NT2/D1 (cell line): ENCODE measurements at regions not wholly inside any gene's neighbourhood (a gene's known extent, or its start where the extent isn't known, plus 50 kb on each side); places are given as distances from the start of the nearest gene placed in this dataset.

Experiments used
- DNase-seq: peaks from one replicate; pipeline ENCODE4 v3.0.0-alpha.2; 2011; ENCODE audit warnings: low read depth, low spot score
- H3K27me3 ChIP-seq: 2 replicates; pipeline ENCODE4 v1.6.0; 2011; ENCODE audit warnings: mild to moderate bottlenecking; ENCODE audit not compliant: insufficient read length, insufficient read depth
- H3K36me3 ChIP-seq: 2 replicates; pipeline ENCODE4 v1.6.1; 2011; ENCODE audit warnings: mild to moderate bottlenecking, low read length, mixed read lengths; ENCODE audit not compliant: insufficient read depth, insufficient read length
- H3K4me1 ChIP-seq: 2 replicates; pipeline ENCODE4 v1.5.1; 2011; ENCODE audit not compliant: insufficient read depth, insufficient read length
- H3K4me3 ChIP-seq: 2 replicates; pipeline ENCODE4 v1.5.1; 2011; ENCODE audit warnings: low read depth; ENCODE audit not compliant: insufficient read length
- H3K9ac ChIP-seq: 2 replicates; pipeline ENCODE4 v1.6.0; 2011; ENCODE audit warnings: low read depth; ENCODE audit not compliant: insufficient read length
- H3K9me3 ChIP-seq: 2 replicates; pipeline ENCODE4 v1.5.1; 2011; ENCODE audit warnings: mild to moderate bottlenecking, low read length; ENCODE audit not compliant: insufficient read depth
- SUZ12 ChIP-seq: IDR thresholded peaks from 2 replicates; pipeline ENCODE4 v1.6.1; 2011; ENCODE audit not compliant: insufficient read length, insufficient read depth; ENCODE audit errors: extremely low read depth
- YY1 ChIP-seq: IDR thresholded peaks from 2 replicates; pipeline ENCODE4 v1.6.1; 2011; ENCODE audit not compliant: insufficient read length, insufficient read depth
- ZNF274 ChIP-seq: IDR thresholded peaks from 2 replicates; pipeline ENCODE4 v1.6.1; 2011; ENCODE audit warnings: mild to moderate bottlenecking, low read depth, low read length

DNA sequence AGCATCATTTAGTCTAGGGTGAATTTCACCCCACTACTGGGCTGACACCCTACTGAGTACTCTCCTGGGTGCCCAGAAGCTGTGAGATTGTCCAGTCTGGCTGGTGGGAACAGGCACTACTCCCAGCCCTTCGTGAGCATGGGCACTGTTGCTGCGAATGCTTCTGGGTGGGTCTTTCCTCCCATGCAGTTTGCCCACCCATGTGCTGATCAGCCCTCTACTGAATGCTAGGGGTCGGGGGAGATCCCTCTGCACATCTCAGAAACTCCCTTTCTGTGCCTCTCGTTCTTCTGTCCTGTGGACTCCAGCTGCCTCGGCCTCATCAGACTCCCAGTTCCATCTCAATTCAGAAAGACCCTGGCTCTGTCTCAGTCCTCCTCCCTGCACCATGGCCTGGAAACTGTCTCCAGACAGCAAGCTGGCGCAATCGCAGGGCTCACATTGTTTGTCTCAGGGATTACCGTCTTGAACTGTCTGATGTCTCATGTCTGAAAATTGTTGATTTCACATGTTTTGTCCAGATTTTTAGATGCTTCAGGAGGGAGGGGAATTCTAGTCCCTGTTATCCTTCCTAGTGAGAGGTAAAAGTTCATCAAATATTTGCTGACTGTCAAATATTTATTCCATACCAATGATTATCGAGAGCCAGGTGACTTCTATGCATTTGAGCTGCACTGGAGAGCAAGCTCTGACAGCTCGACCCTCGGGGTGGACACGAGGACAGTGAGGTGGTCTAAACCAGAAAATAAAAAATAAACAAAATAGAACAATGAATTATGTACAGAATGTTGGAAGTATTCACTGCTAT is 316.6 kb upstream of the RTL1 start:
- no peak overlapping the region for H3K4me3 ChIP-seq
- H3K9me3 ChIP-seq: no peaks in the 10 kb centered on the region; the same call in 1 of the 2 replicates
- H3K27me3 ChIP-seq: no peaks in the 10 kb centered on the region
- no peak for TF ChIP-seq YY1
- TF ChIP-seq SUZ12: no peak
- TF ChIP-seq ZNF274: no peak
- H3K9ac ChIP-seq: no peak overlapping the region
- peaks cover 10% of the 10 kb centered on the region for H3K4me1 ChIP-seq
- no peak for DNase-seq
- no peaks in the 10 kb centered on the region for H3K36me3 ChIP-seq

DNA sequence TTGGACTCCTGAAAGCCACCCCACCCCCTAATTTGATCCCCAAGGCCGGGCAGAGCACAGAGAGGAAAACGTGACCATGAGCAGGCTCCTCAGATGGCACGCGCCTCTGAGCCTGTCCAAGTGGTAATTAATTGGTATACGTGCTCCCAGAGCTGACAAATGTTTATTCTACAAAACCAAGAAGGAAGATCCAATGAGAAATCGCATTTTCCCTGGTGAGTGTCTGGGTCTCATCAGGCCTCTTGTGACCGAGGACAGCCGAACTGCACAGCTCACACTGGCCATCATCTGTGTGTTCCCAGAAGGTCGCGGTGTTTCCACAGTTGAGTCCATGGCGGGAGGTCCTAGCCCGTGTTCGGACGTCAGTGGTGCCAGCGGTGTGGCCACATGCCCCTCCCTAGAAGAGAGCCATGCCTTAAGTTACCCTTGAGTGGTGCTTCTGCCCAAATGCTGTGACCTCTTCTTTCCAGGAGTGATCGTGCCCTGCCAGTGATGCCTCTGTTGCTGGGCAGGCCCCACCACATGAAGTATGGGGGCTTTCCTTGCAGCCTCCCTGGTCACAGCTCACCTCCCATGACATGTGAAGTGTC is 317.5 kb upstream of the RTL1 start:
- H3K36me3 ChIP-seq: no peaks in the 10 kb centered on the region
- H3K4me1 ChIP-seq: peaks cover 14% of the 10 kb centered on the region
- TF ChIP-seq YY1: no peak
- TF ChIP-seq ZNF274: no peak
- no peak for TF ChIP-seq SUZ12
- DNase-seq: no peak
- no peak overlapping the region for H3K9ac ChIP-seq
- H3K4me3 ChIP-seq: no peak overlapping the region
- no peaks in the 10 kb centered on the region for H3K9me3 ChIP-seq
- H3K27me3 ChIP-seq: no peaks in the 10 kb centered on the region

DNA sequence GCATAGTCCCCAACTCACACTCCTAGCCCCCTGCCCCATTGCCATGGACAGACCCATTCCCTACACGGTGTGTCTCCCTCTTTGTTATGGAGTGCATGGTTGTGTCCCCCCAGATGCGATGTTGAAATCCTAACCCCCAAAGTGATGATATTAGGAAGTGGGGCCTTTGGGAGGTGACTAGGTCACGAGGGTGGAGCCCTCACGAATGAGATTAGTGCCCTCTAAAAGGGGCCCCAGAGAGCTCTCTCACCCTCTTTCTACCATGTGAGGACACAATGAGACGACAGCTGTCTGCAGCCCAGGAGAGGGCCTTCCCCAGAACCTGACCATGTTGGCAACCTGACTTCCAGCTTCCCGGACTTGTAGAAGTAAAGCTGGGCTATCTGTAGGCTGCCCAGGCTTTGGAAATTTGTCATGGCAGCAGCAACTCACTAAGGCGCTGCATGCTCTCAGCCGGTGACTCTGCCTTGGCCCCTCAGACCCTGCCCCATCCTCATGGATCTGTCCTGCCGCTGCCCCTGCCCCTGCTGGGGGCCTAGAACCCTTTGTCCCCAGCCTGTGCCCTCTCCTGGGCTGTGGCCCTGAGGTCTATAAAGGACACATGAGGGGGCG is 318.1 kb upstream of the RTL1 start:
- no peak for TF ChIP-seq YY1
- TF ChIP-seq ZNF274: no peak
- no peak for TF ChIP-seq SUZ12
- H3K4me3 ChIP-seq: no peak overlapping the region
- no peak for DNase-seq

GRCh38 chr14:101222362-101223070 is 319.0 kb upstream of the RTL1 start:
- no peaks in the 10 kb centered on the region for H3K27me3 ChIP-seq
- TF ChIP-seq SUZ12: no peak
- no peak for TF ChIP-seq YY1
- TF ChIP-seq ZNF274: no peak
- DNase-seq: no peak
- no peaks in the 10 kb centered on the region for H3K36me3 ChIP-seq
- peak overlapping the region; percentile 64 for H3K9ac ChIP-seq
- peaks cover 15% of the 10 kb centered on the region for H3K4me1 ChIP-seq
- no peak overlapping the region for H3K4me3 ChIP-seq
- no peaks in the 10 kb centered on the region for H3K9me3 ChIP-seq

More for the DNA sequence above, 318.1 kb upstream of the RTL1 start:
- no peaks in the 10 kb centered on the region for H3K9me3 ChIP-seq
- no peaks in the 10 kb centered on the region for H3K27me3 ChIP-seq
- H3K4me1 ChIP-seq: peaks cover 15% of the 10 kb centered on the region
- H3K9ac ChIP-seq: no peak overlapping the region
- no peaks in the 10 kb centered on the region for H3K36me3 ChIP-seq

DNA sequence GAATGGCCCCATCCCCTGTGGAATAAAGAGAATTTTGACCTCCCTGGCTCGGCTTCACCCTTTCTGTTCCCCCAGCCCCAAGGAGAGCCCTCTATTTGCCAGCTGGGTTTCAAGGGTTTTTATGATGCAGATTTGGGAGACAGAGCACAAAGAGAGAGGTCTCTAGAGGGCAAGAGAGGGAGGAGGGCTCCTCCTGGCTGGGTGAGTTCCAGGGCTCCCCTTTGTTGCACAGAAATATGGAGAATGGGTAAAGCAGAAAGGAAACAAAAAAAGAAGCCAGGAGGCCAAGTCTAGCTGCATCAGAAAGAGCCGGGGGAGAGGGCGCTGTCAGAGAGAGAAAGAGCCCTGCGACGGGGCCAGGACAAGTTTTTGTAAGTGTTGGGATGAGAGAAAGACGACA is 319.6 kb upstream of the RTL1 start:
- TF ChIP-seq SUZ12: no peak
- TF ChIP-seq ZNF274: no peak
- TF ChIP-seq YY1: no peak
- peak; percentile 61 for DNase-seq
- Histone ChIP-seq H3K36me3 (no peaks in the 10 kb centered on the region), H3K4me1 (peaks cover 15% of the 10 kb centered on the region), H3K9ac (peak overlapping the region; percentile 42), H3K4me3 (no peak overlapping the region), H3K27me3 (no peaks in the 10 kb centered on the region), H3K9me3 (no peaks in the 10 kb centered on the region)

DNA sequence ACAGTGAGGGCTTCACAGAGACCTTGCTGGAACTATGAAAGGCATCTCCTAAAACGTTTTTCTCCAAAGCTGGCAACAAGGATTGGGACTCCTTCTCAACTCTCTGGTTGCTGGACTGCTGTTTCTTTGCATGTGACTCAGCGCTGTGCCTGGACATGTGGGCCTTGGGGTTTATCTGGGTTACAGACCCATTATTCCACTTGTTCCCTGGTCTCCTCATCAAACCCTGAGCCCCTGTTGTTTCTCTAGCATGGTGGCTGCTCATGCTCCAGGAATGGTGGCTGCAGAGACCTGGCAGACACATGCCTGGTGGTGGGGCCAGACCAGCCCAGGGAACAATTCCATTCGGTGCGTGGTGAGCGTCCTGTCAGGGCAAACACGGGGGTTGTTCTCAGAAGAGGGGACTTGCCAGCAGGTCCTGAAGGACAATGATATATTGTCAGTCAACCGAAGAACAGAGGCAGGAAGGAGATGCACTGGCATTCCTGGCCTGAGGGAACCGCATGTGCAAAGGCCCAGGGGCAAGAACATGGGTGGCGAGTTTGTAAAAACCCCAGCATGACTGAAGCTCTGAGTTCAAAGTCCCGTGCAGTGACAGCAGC is 320.1 kb upstream of the RTL1 start:
- Histone ChIP-seq H3K4me3 (peak overlapping the region; percentile 15), H3K9ac (peak overlapping the region; percentile 42), H3K36me3 (no peaks in the 10 kb centered on the region), H3K27me3 (no peaks in the 10 kb centered on the region), H3K9me3 (no peaks in the 10 kb centered on the region), H3K4me1 (peaks cover 15% of the 10 kb centered on the region)
- no peak for DNase-seq
- TF ChIP-seq ZNF274 (no peak), YY1 (no peak), SUZ12 (no peak)
